GM21737 (cell line): ENCODE measurements at regions not wholly inside any gene's neighbourhood (a gene's known extent, or its start where the extent isn't known, plus 50 kb on each side); places are given as distances from the start of the nearest gene placed in this dataset.
"Not testable (repeated sequence)": the region's sequence is repeated elsewhere in the genome, so short reads cannot be mapped to it uniquely, and the experiment has no call there.

ENCODE experiments used
- ATAC-seq: cut with Tn5 transposase; IDR thresholded peaks from one replicate; pipeline ENCODE4 v1.9.1; 2021; ENCODE audit warnings: mild to moderate bottlenecking, moderate library complexity; ENCODE audit not compliant: unreplicated experiment

GRCh38 chr4:60723796-60724195 lies 476.3 kb upstream of the ADGRL3 start:
- ATAC-seq: no peak

DNA sequence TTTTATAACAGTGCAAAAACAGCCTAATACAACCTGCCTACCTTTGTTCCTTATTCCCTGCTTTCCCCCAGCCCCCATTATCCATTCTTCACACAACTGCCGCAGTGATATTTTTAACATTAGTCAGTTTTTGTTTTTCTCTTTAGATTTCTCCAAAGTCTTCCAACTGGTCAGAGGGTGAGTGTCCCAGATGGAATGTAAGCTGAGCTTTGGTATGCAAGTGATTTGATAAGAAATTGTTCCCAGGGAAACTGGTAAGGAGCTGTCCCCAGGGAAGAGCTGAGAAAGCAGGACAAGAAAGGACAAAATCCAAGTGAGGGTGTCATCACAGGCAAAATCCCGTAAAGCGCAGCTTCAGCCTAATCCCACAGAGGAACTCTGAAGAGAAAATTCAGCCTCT lies 475.5 kb upstream of the ADGRL3 start:
- ATAC-seq: no peak

- ATAC-seq: no peak
These were observed 473.3 kb upstream of the ADGRL3 start for GRCh38 chr4:60726779-60727178.

- ATAC-seq: no peak
These were observed 470.9 kb upstream of the ADGRL3 start for GRCh38 chr4:60729194-60729593.

DNA sequence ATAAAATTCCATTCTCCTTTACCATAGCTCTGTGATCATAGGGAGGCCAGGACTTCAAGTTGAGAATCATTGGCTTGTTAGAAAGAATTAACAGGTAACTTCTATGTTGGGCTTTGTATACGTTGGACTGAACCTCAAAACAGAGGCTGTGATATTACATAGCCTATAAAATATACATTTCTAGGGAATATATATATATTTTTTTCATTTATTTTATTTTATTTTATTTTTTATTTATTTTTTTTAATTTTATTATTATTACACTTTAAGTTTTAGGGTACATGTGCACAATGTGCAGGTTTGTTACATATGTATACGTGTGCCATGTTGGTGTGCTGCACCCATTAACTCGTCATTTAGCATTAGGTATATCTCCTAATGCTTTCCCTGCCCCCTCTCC lies 470.4 kb upstream of the ADGRL3 start:
- ATAC-seq: not testable (repeated sequence)

DNA sequence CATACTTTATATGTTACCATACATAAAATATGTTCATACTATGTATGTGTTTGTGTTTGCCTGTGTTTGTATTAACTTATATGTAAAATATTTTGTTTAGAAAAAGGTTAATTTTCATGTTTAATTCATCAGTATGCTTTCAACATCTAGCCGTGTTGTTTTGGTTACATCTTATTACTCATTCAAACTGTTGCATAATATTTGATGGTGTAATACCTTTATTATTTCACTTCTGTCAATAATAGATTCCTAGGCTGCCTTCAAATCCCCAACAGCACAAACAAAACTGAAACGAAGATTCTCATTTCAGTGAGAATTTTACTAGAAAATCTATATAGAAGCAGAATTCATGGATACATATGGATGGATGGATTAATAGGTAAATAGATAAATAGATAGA lies 462.3 kb upstream of the ADGRL3 start:
- ATAC-seq: no peak

GRCh38 chr4:60743654-60744053 lies 456.5 kb upstream of the ADGRL3 start:
- no peak for ATAC-seq

- no peak for ATAC-seq
These were observed 455.4 kb upstream of the ADGRL3 start for GRCh38 chr4:60744767-60745166.

GRCh38 chr4:60745800-60746571 lies 454.1 kb upstream of the ADGRL3 start:
- no peak for ATAC-seq

GRCh38 chr4:60750962-60751361 lies 449.2 kb upstream of the ADGRL3 start:
- ATAC-seq: no peak

GRCh38 chr4:60757986-60758680 lies 442.0 kb upstream of the ADGRL3 start:
- no peak for ATAC-seq

GRCh38 chr4:60759518-60760245 lies 440.4 kb upstream of the ADGRL3 start:
- ATAC-seq: no peak

GRCh38 chr4:60780874-60781273 lies 419.3 kb upstream of the ADGRL3 start:
- ATAC-seq: no peak

- no peak for ATAC-seq
These were observed 409.5 kb upstream of the ADGRL3 start for GRCh38 chr4:60790608-60791007.

DNA sequence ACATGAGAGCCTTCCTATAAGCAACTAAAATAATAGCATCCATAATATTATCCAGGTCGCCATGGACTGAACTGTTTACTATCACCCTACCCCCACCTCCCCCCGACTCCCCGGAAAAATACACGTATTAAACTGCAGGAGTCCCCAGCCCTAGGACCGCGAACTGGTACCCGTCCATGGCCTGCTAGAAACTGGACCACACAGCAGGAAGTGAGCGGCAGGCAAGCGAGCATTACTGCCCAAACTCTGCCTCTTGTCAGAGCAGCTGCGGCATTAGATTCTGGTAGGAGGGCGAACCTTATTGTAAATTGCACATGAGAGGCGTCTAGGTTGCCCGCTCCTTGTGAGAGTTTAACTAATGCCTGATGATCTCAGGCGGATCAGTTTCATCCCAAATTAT lies 405.8 kb upstream of the ADGRL3 start:
- no peak for ATAC-seq

GRCh38 chr4:60799214-60799613 lies 400.9 kb upstream of the ADGRL3 start:
- ATAC-seq: no peak

- ATAC-seq: no peak
These were observed 399.4 kb upstream of the ADGRL3 start for GRCh38 chr4:60800701-60801100.

DNA sequence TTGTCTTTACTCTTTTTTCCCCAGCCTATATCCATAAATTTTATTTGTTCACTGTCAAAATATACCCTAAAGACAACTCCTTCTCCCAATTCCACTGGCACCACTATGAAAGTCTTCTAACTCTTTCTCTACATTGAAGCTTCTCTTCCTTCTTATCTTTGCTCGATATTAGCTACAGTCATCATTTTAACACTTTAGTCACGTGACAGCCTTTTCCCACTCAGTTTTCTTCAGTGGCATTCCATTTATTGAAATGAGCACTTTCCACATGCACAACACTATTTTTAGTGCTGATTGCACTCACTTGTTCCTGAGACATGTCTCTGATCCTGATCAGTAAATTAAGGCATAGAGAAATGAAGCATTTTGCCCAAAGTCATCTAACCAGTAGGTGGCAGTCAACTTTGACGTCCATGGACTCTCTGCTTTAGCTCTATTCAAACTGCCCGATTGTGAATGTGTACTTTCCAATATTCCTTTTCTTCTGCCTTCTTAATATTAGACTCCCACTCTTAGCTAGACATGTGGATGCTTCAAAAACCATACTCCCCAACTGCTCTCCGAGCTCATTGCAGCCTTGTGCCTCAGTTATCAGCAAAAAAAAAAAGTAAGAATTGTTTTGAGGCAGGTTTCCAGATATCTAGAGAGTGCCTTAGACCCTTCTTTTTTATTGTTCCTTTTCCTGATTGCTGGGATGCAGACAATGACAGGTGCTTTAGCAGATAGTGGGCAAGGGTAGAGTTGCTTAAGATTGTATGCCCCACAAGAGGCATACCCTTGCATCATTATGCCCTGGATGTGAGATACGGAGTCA lies 394.4 kb upstream of the ADGRL3 start:
- ATAC-seq: no peak

- ATAC-seq: no peak
These were observed 391.2 kb upstream of the ADGRL3 start for GRCh38 chr4:60808726-60809485.

- ATAC-seq: no peak
These were observed 390.7 kb upstream of the ADGRL3 start for GRCh38 chr4:60809486-60809800.
